ENCODE measurements at regions not wholly inside any gene's neighbourhood (a gene's known extent, or its start where the extent isn't known, plus 50 kb on each side); places are given as distances from the start of the nearest gene placed in this dataset.

DNA sequence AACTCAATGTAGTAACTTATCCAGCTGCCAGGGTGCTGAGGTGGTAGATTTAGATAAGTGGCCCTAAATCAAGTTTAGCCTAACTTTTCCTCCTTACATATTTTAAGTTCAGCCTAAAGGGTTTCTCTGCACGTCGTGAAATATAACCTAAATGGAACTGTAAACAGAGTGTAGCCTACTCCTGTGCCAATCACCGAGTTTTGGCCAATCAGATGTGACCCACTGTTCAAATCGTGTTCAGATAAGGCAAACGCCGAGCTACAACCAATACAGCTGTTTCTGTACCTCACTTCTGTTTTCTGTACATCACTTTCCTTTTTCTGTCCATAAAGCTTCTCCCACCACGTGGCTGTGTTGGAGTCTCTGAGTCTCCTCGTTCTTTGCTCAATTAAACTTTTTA is 904.2 kb upstream of the POT1 start:
- Mint-ChIP-seq H3K27me3 (no peaks in the 10 kb centered on the region), H3K36me3 (ENCODE audit: low read depth) (no peaks in the 10 kb centered on the region), H3K4me1 (ENCODE audit: low read depth) (no peaks in the 10 kb centered on the region), H3K27ac (no peak overlapping the region), H3K4me3 (no peak overlapping the region), H3K9me3 (peaks cover 10% of the 10 kb centered on the region)
- ATAC-seq (ENCODE audit: poor library complexity) = no peak
- POLR2A ChIA-PET = no interaction called here
- Histone ChIP-seq H3K4me1 (ENCODE audit: insufficient read depth, low read length) (no peaks in the 10 kb centered on the region), H3K27ac (ENCODE audit: low read depth in 1 of 2, low read length in 2 of 2) (no peak overlapping the region), H3K9me3 (ENCODE audit: control insufficient read depth in 1 of 2, insufficient read depth in 1 of 2, low read length in 2 of 2) (peaks cover 0 to 10% of the 10 kb centered on the region in 2 experiments), H3K36me3 (ENCODE audit: insufficient read depth, low read length) (no peaks in the 10 kb centered on the region), H3K27me3 (ENCODE audit: control insufficient read depth in 1 of 2, insufficient read depth in 2 of 2, low read length in 2 of 2) (no peaks in the 10 kb centered on the region), H3K4me3 (ENCODE audit: low read length) (no peak overlapping the region)
- CTCF ChIA-PET = no interaction called here
- DNase-seq = no peak
- no peak for TF ChIP-seq CTCF (IDR thresholded peaks at IDR 0.05)
- intact Hi-C loops (cut with DNase I, micrococcal nuclease) = no loop called here

DNA sequence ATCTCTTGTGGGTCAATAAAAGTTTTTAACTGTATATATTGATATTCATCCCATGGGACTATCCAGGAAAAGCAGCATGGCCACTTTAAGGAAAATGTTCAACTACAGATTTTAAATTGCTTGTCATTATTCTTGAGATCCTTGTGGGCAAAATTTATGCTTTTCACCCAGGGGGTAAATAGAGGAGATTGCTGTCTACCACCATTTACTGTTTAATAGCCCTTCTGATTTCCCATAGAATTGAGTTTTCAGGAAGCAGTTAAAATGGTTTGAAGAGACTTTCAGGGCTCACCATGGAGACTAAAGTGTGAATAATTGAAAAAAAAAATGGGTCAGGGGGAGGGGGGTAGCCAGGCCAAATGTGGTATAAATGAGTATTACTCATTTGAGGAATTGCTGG is 901.1 kb upstream of the POT1 start:
- POLR2A ChIA-PET = no interaction called here
- Mint-ChIP-seq H3K4me1 (ENCODE audit: low read depth) (no peaks in the 10 kb centered on the region), H3K4me3 (no peak overlapping the region), H3K27me3 (no peaks in the 10 kb centered on the region), H3K9me3 (peaks cover 17% of the 10 kb centered on the region), H3K36me3 (ENCODE audit: low read depth) (no peaks in the 10 kb centered on the region), H3K27ac (no peak overlapping the region)
- CTCF ChIA-PET = no interaction called here
- intact Hi-C loops (cut with DNase I, micrococcal nuclease) = no loop called here
- H3K9me3 ChIP-seq (ENCODE audit: control insufficient read depth in 1 of 2, insufficient read depth in 1 of 2, low read length in 2 of 2) = peaks cover 0 to 10% of the 10 kb centered on the region in 2 experiments
- DNase-seq (no peak), ATAC-seq (ENCODE audit: poor library complexity) (no peak)
- H3K4me1 ChIP-seq (ENCODE audit: insufficient read depth, low read length) = no peaks in the 10 kb centered on the region
- no peaks in the 10 kb centered on the region for H3K27me3 ChIP-seq (ENCODE audit: control insufficient read depth in 1 of 2, insufficient read depth in 2 of 2, low read length in 2 of 2)
- H3K27ac ChIP-seq (ENCODE audit: low read depth in 1 of 2, low read length in 2 of 2) = no peak overlapping the region
- no peak for TF ChIP-seq CTCF (IDR thresholded peaks at IDR 0.05)
- H3K36me3 ChIP-seq (ENCODE audit: insufficient read depth, low read length) = no peaks in the 10 kb centered on the region
- H3K4me3 ChIP-seq (ENCODE audit: low read length) = no peak overlapping the region

GRCh38 chr7:125828153-125828700 is 898.6 kb upstream of the POT1 start:
- peaks cover 17% of the 10 kb centered on the region for H3K9me3 Mint-ChIP-seq
- H3K27me3 Mint-ChIP-seq = no peaks in the 10 kb centered on the region
- no peak overlapping the region for H3K27ac Mint-ChIP-seq
- no peak overlapping the region for H3K27ac ChIP-seq (ENCODE audit: low read depth in 1 of 2, low read length in 2 of 2)
- intact Hi-C loops (cut with DNase I, micrococcal nuclease) = no loop called here
- no peak overlapping the region for H3K4me3 ChIP-seq (ENCODE audit: low read length)
- H3K9me3 ChIP-seq (ENCODE audit: control insufficient read depth in 1 of 2, insufficient read depth in 1 of 2, low read length in 2 of 2) = peaks cover 0 to 10% of the 10 kb centered on the region in 2 experiments
- POLR2A ChIA-PET = no interaction called here
- DNase-seq = no peak
- no peaks in the 10 kb centered on the region for H3K4me1 ChIP-seq (ENCODE audit: insufficient read depth, low read length)
- TF ChIP-seq CTCF (IDR thresholded peaks at IDR 0.05) = no peak
- no peak for ATAC-seq (ENCODE audit: poor library complexity)
- no peaks in the 10 kb centered on the region for H3K4me1 Mint-ChIP-seq (ENCODE audit: low read depth)
- H3K36me3 Mint-ChIP-seq (ENCODE audit: low read depth) = no peaks in the 10 kb centered on the region
- no peaks in the 10 kb centered on the region for H3K27me3 ChIP-seq (ENCODE audit: control insufficient read depth in 1 of 2, insufficient read depth in 2 of 2, low read length in 2 of 2)
- no peak overlapping the region for H3K4me3 Mint-ChIP-seq
- H3K36me3 ChIP-seq (ENCODE audit: insufficient read depth, low read length) = no peaks in the 10 kb centered on the region
- CTCF ChIA-PET = no interaction called here

Data from CD4-positive, alpha-beta T cell (primary cell).